GM13977 (cell line): ENCODE measurements at regions not wholly inside any gene's neighbourhood (a gene's known extent, or its start where the extent isn't known, plus 50 kb on each side); places are given as distances from the start of the nearest gene placed in this dataset.
"Not testable (repeated sequence)": the region's sequence is repeated elsewhere in the genome, so short reads cannot be mapped to it uniquely, and the experiment has no call there.

Experiments
- DNase-seq: peaks from one replicate; pipeline ENCODE4 v3.0.0; 2012; ENCODE audit warnings: low spot score
- CTCF ChIP-seq: IDR thresholded peaks from 2 replicates; pipeline ENCODE4 v1.5.1; 2012; ENCODE audit warnings: mild to moderate bottlenecking, control low read depth; ENCODE audit not compliant: insufficient read depth; ENCODE audit errors: extremely low read depth, missing control alignments
- in situ Hi-C: fragments of 300-500 bp; cut with MboI; formaldehyde crosslinking; loops from one replicate; pipeline ENCODE4 v1.12.0; 2022; ENCODE audit warnings: low sequenced_read_pairs, low pct_unique_long_range_greater_than_20kb, mixed read lengths, inconsistent platforms; ENCODE audit not compliant: unreplicated experiment

GRCh38 chr6:100230115-100230952 lies 234.4 kb downstream of the SIM1 start:
- no peak for TF ChIP-seq CTCF
- no peak for DNase-seq
- in situ Hi-C loops: no loop called here

- DNase-seq: no peak
- in situ Hi-C loops: no loop called here
- TF ChIP-seq CTCF: no peak
These were observed 235.2 kb downstream of the SIM1 start for GRCh38 chr6:100229512-100229911.

- DNase-seq: peak; percentile 86
- in situ Hi-C loops: no loop called here
- no peak for TF ChIP-seq CTCF
These were observed 234.9 kb upstream of the MCHR2 start for GRCh38 chr6:100228834-100229441.

- in situ Hi-C loops: no loop called here
- peak; percentile 11 for DNase-seq
- TF ChIP-seq CTCF: no peak
These were observed 234.4 kb upstream of the MCHR2 start for GRCh38 chr6:100228437-100228833.

- in situ Hi-C loops: no loop called here
- no peak for TF ChIP-seq CTCF
- DNase-seq: no peak
These were observed 232.8 kb upstream of the MCHR2 start for GRCh38 chr6:100226811-100227210.

- in situ Hi-C loops, DNase-seq: not testable (repeated sequence)
These were observed 229.9 kb upstream of the MCHR2 start for GRCh38 chr6:100223952-100224351.

GRCh38 chr6:100220543-100220942 lies 226.5 kb upstream of the MCHR2 start:
- in situ Hi-C loops: no loop called here
- DNase-seq: no peak
- no peak for TF ChIP-seq CTCF
